Nephron (organoid): ENCODE measurements at regions not wholly inside any gene's neighbourhood (a gene's known extent, or its start where the extent isn't known, plus 50 kb on each side); places are given as distances from the start of the nearest gene placed in this dataset.

Source experiments
- H3K27ac Mint-ChIP-seq, 3 experiments: 2 replicates each; pipeline ENCODE4 v1.8.0; 2020; ENCODE audit warnings: mixed read lengths in 3 of 3, mild to moderate bottlenecking in 2 of 3, moderate library complexity in 1 of 3
- H3K27me3 Mint-ChIP-seq: 2 replicates; pipeline ENCODE4 v1.8.0; 2021; ENCODE audit warnings: low read depth, mild to moderate bottlenecking, moderate library complexity, mixed read lengths
- H3K36me3 Mint-ChIP-seq: 2 replicates; pipeline ENCODE4 v1.8.0; 2020; ENCODE audit warnings: low read depth, mixed read lengths
- H3K4me1 Mint-ChIP-seq: 2 replicates; pipeline ENCODE4 v1.8.0; 2020; ENCODE audit warnings: mixed read lengths
- H3K4me3 Mint-ChIP-seq, 3 experiments: 2 replicates each; pipeline ENCODE4 v1.8.0; 2020; ENCODE audit warnings: mild to moderate bottlenecking in 3 of 3, mixed read lengths in 3 of 3, moderate library complexity in 2 of 3
- H3K9me3 Mint-ChIP-seq: 2 replicates; pipeline ENCODE4 v1.8.0; 2020; ENCODE audit warnings: mixed read lengths
- TF ChIP-seq, protein P1 (sequence below), 3 experiments: fragments of 200-600 bp; sonication (generic); IDR thresholded peaks; one replicate each; pipeline ENCODE4 v1.5.0; 2021; ENCODE audit warnings: antibody characterized with exemption in 3 of 3; ENCODE audit not compliant: unreplicated experiment in 3 of 3

DNA sequence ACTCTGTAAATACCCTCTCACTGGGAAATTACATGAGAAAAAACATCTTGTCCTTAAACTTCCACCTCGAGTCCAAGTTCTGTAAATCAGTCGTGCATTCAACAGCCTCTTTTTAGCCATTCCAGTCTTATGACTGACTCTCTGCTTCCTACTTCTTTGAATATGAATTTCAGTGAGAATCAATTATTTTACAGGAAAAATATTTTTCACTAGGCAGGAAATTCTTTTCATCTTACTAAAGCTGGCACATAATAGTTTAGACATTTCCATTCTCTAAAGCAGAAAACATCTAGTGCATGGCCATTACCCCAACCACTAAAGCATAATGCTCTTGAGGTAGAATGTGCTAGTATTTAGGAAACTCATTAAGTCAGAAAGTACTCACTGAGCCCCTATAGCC is 565.7 kb upstream of the FAT1 start:
- no peak overlapping the region for H3K4me3 Mint-ChIP-seq
- H3K9me3 Mint-ChIP-seq = peaks cover 11% of the 10 kb centered on the region
- peaks cover 13% of the 10 kb centered on the region for H3K4me1 Mint-ChIP-seq
- H3K27me3 Mint-ChIP-seq = no peaks in the 10 kb centered on the region
- no peaks in the 10 kb centered on the region for H3K36me3 Mint-ChIP-seq
- TF ChIP-seq, protein P1, sequence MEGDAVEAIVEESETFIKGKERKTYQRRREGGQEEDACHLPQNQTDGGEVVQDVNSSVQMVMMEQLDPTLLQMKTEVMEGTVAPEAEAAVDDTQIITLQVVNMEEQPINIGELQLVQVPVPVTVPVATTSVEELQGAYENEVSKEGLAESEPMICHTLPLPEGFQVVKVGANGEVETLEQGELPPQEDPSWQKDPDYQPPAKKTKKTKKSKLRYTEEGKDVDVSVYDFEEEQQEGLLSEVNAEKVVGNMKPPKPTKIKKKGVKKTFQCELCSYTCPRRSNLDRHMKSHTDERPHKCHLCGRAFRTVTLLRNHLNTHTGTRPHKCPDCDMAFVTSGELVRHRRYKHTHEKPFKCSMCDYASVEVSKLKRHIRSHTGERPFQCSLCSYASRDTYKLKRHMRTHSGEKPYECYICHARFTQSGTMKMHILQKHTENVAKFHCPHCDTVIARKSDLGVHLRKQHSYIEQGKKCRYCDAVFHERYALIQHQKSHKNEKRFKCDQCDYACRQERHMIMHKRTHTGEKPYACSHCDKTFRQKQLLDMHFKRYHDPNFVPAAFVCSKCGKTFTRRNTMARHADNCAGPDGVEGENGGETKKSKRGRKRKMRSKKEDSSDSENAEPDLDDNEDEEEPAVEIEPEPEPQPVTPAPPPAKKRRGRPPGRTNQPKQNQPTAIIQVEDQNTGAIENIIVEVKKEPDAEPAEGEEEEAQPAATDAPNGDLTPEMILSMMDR (IDR thresholded peaks at IDR 0.05; ENCODE audit: unreplicated experiment in 3 of 3) = no peak
- no peak overlapping the region for H3K27ac Mint-ChIP-seq

- H3K27me3 Mint-ChIP-seq = no peaks in the 10 kb centered on the region
- H3K4me1 Mint-ChIP-seq = peaks cover 14% of the 10 kb centered on the region
- TF ChIP-seq, protein P1 (IDR thresholded peaks at IDR 0.05; ENCODE audit: unreplicated experiment in 3 of 3) = no peak
- peaks cover 30% of the 10 kb centered on the region for H3K9me3 Mint-ChIP-seq
- H3K4me3 Mint-ChIP-seq = no peak overlapping the region
- peak overlapping the region in 1 of 3 experiments; percentile 53 for H3K27ac Mint-ChIP-seq
- peaks cover 19% of the 10 kb centered on the region for H3K36me3 Mint-ChIP-seq
Observed at GRCh38 chr4:187294861-187295260, 571.2 kb upstream of the FAT1 start.

- peak overlapping the region; percentile 84 to 95 (median 85) for H3K27ac Mint-ChIP-seq
- H3K4me1 Mint-ChIP-seq = peaks cover 32% of the 10 kb centered on the region
- no peaks in the 10 kb centered on the region for H3K27me3 Mint-ChIP-seq
- peaks cover 11% of the 10 kb centered on the region for H3K36me3 Mint-ChIP-seq
- TF ChIP-seq, protein P1 (IDR thresholded peaks at IDR 0.05; ENCODE audit: unreplicated experiment in 3 of 3) = no peak
- H3K4me3 Mint-ChIP-seq = peak overlapping the region in 2 of 3 experiments; percentile 1 to 8
- peaks cover 7% of the 10 kb centered on the region for H3K9me3 Mint-ChIP-seq
Observed at GRCh38 chr4:187301923-187302322, 578.3 kb upstream of the FAT1 start.

- Mint-ChIP-seq H3K27ac (peak overlapping the region; percentile 84 to 95 (median 85)), H3K9me3 (peaks cover 4% of the 10 kb centered on the region), H3K27me3 (no peaks in the 10 kb centered on the region), H3K4me3 (peak overlapping the region in 1 of 3 experiments; percentile 1), H3K36me3 (peaks cover 7% of the 10 kb centered on the region), H3K4me1 (peaks cover 32% of the 10 kb centered on the region)
- TF ChIP-seq, protein P1 (IDR thresholded peaks at IDR 0.05; ENCODE audit: unreplicated experiment in 3 of 3) = no peak
Observed at GRCh38 chr4:187302457-187303150, 578.9 kb upstream of the FAT1 start.

DNA sequence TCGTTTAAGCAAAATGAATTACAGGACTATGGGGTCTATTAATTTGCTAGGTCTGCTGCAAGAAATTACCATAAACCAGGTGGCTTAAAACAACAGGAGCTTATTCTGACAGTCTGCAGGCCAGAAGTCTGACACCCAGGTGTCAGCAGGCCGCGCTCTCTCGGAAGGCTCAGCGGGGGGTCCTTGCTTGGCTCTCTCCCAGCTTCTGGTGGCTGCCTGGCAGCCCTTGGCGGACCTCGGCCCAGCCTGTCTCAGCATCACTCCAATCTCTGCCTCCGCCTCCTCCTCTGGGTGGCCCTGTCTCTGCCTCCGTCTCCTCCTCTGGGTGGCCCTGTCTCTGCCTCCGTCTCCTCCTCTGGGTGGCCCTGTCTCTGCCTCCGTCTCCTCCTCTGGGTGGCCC is 580.5 kb upstream of the FAT1 start:
- Mint-ChIP-seq H3K27me3 (no peaks in the 10 kb centered on the region), H3K4me3 (no peak overlapping the region), H3K4me1 (peaks cover 29% of the 10 kb centered on the region), H3K9me3 (no peaks in the 10 kb centered on the region), H3K27ac (no peak overlapping the region), H3K36me3 (no peaks in the 10 kb centered on the region)
- TF ChIP-seq, protein P1 (IDR thresholded peaks at IDR 0.05; ENCODE audit: unreplicated experiment in 3 of 3) = no peak

GRCh38 chr4:187307131-187307530 is 583.5 kb upstream of the FAT1 start:
- H3K36me3 Mint-ChIP-seq = peaks cover 3% of the 10 kb centered on the region

More at GRCh38 chr4:187307131-187307530, 583.5 kb upstream of the FAT1 start:
- Mint-ChIP-seq H3K27me3 (no peaks in the 10 kb centered on the region), H3K27ac (no peak overlapping the region), H3K9me3 (peaks cover 9% of the 10 kb centered on the region), H3K4me3 (no peak overlapping the region), H3K4me1 (peaks cover 15% of the 10 kb centered on the region)
- TF ChIP-seq, protein P1 (IDR thresholded peaks at IDR 0.05; ENCODE audit: unreplicated experiment in 3 of 3) = no peak
